PC-3 (cell line): ENCODE measurements at regions not wholly inside any gene's neighbourhood (a gene's known extent, or its start where the extent isn't known, plus 50 kb on each side); places are given as distances from the start of the nearest gene placed in this dataset.

Experiments used
- ATAC-seq: fragments of 200-7000 bp; cut with Tn5 transposase; 2 replicates; pipeline ENCODE4 v1.9.1; 2020; ENCODE audit warnings: mild to moderate bottlenecking, moderate library complexity
- BruUV-seq: library from RNA; stranded (reverse); fragments of 400-500 nt; replicated peaks from 2 replicates; lab custom pipeline; 2021; lab: Mats Ljungman, UMichigan
- CTCF ChIA-PET: fragments of 300-600 bp; sonication (Branson Sonifier 250); formaldehyde crosslinking; loops from one replicate; lab custom pipeline; 2022; ENCODE audit warnings: antibody characterized with exemption; lab: Charles Lee
- POLR2A ChIA-PET: fragments of 300-600 bp; sonication (Branson Sonifier 250); formaldehyde crosslinking; loops from one replicate; lab custom pipeline; 2022; ENCODE audit warnings: antibody characterized with exemption; ENCODE audit not compliant: unreplicated experiment; lab: Charles Lee
- DNase-seq: peaks from one replicate; pipeline ENCODE4 v3.0.0-alpha.2; 2015
- H2AFZ ChIP-seq: fragments of 300-600 bp; sonication (generic); 2 replicates; pipeline ENCODE4 v1.6.0; 2016; ENCODE audit warnings: antibody characterized with exemption, low read length
- H3F3A ChIP-seq: fragments of 300-600 bp; sonication (generic); one replicate; pipeline ENCODE4 v1.6.0; 2017; ENCODE audit warnings: antibody characterized with exemption, low read length, control low read depth, mild to moderate bottlenecking; ENCODE audit not compliant: unreplicated experiment
- H3K27ac ChIP-seq: fragments of 300-600 bp; sonication (generic); 2 replicates; pipeline ENCODE4 v1.5.1; 2016; ENCODE audit warnings: mild to moderate bottlenecking, low read length
- H3K27me3 ChIP-seq: fragments of 300-600 bp; sonication (generic); 2 replicates; pipeline ENCODE4 v1.6.1; 2016; ENCODE audit warnings: low read length, mixed read lengths
- H3K36me3 ChIP-seq: fragments of 300-600 bp; sonication (generic); 2 replicates; pipeline ENCODE4 v1.6.1; 2016; ENCODE audit warnings: low read depth, mixed run types, low read length, mixed read lengths
- H3K4me1 ChIP-seq: fragments of 300-600 bp; sonication (generic); 2 replicates; pipeline ENCODE4 v1.5.1; 2016; ENCODE audit warnings: low read length; ENCODE audit not compliant: insufficient read depth
- H3K4me2 ChIP-seq: fragments of 300-600 bp; sonication (generic); 2 replicates; pipeline ENCODE4 v1.6.0; 2016; ENCODE audit warnings: low read length
- H3K4me3 ChIP-seq: fragments of 300-600 bp; sonication (generic); 2 replicates; pipeline ENCODE4 v1.5.1; 2016; ENCODE audit warnings: mild to moderate bottlenecking, low read length, mixed read lengths
- H3K79me2 ChIP-seq: fragments of 300-600 bp; sonication (generic); 2 replicates; pipeline ENCODE4 v1.6.1; 2017; ENCODE audit warnings: low read length, mixed read lengths
- H3K9ac ChIP-seq: fragments of 300-600 bp; sonication (generic); 2 replicates; pipeline ENCODE4 v1.6.0; 2016; ENCODE audit warnings: mild to moderate bottlenecking, low read length
- H3K9me2 ChIP-seq: fragments of 300-600 bp; sonication (generic); replicated peaks from 2 replicates; pipeline ENCODE4 v1.6.1; 2016; ENCODE audit warnings: mixed run types, low read length, mixed read lengths
- H3K9me3 ChIP-seq: fragments of 300-600 bp; sonication (generic); 2 replicates; pipeline ENCODE4 v1.6.1; 2016; ENCODE audit warnings: low read length, mixed read lengths
- H4K20me1 ChIP-seq: fragments of 300-600 bp; sonication (generic); 2 replicates; pipeline ENCODE4 v1.6.1; 2016; ENCODE audit warnings: low read length, mixed read lengths
- EZH2 ChIP-seq: fragments of 300-600 bp; sonication (generic); IDR thresholded peaks from one replicate; pipeline ENCODE4 v1.6.1; 2017; ENCODE audit warnings: antibody characterized with exemption, mild to moderate bottlenecking, low read length; ENCODE audit not compliant: unreplicated experiment
- EZH2phosphoT487 ChIP-seq: fragments of 300-600 bp; sonication (generic); IDR thresholded peaks from 2 replicates; pipeline ENCODE4 v1.6.1; 2018; ENCODE audit warnings: mild to moderate bottlenecking, antibody characterized with exemption, low read length, borderline replicate concordance
- intact Hi-C: fragments of 100-400 bp; cut with micrococcal nuclease; formaldehyde crosslinking; loops from 2 replicates; pipeline ENCODE4 v1.9.0; 2023
- TF ChIP-seq, protein P1 (sequence below): fragments of 300-600 bp; sonication (generic); conservative IDR thresholded peaks from 2 replicates; pipeline ENCODE4 v1.5.1; 2017; ENCODE audit warnings: antibody characterized with exemption, low read depth, mild to moderate bottlenecking, low read length

DNA sequence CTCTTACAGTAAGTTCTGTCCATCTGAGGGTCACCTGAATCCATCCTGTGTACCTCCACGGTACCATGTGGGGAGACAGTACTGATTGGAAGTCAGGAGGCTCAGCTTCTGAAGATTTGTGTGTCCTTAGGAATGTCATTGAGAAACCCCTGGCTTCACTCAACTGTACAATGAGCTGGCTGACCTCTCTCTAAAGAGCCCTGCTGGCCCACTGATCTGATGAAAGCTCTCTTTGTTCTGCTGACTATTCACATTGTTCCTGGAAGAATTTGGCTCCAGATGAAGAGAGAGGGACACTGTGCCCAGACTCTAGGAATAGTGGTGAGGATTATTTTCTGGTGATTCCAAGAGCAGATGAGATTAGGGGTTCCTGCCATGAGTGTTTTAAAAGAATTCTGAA, 141.2 kb downstream of the LURAP1L start:
- H3K4me2 ChIP-seq: no peak overlapping the region
- no peak overlapping the region for H3K9ac ChIP-seq
- H4K20me1 ChIP-seq: no peaks in the 10 kb centered on the region
- ChIA-PET CTCF (no interaction called here), POLR2A (no interaction called here)
- H3K27me3 ChIP-seq: no peaks in the 10 kb centered on the region
- H3K4me1 ChIP-seq: no peaks in the 10 kb centered on the region
- no peaks in the 10 kb centered on the region for H3F3A ChIP-seq
- H2AFZ ChIP-seq: no peak overlapping the region
- no peak for DNase-seq
- H3K9me3 ChIP-seq: no peaks in the 10 kb centered on the region
- H3K4me3 ChIP-seq: no peak overlapping the region
- no peaks in the 10 kb centered on the region for H3K79me2 ChIP-seq
- H3K9me2 ChIP-seq: no peaks in the 10 kb centered on the region
- TF ChIP-seq EZH2phosphoT487 (no peak), EZH2 (no peak)
- TF ChIP-seq, protein P1, sequence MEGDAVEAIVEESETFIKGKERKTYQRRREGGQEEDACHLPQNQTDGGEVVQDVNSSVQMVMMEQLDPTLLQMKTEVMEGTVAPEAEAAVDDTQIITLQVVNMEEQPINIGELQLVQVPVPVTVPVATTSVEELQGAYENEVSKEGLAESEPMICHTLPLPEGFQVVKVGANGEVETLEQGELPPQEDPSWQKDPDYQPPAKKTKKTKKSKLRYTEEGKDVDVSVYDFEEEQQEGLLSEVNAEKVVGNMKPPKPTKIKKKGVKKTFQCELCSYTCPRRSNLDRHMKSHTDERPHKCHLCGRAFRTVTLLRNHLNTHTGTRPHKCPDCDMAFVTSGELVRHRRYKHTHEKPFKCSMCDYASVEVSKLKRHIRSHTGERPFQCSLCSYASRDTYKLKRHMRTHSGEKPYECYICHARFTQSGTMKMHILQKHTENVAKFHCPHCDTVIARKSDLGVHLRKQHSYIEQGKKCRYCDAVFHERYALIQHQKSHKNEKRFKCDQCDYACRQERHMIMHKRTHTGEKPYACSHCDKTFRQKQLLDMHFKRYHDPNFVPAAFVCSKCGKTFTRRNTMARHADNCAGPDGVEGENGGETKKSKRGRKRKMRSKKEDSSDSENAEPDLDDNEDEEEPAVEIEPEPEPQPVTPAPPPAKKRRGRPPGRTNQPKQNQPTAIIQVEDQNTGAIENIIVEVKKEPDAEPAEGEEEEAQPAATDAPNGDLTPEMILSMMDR: no peak
- ATAC-seq: no peak
- intact Hi-C loops: no loop called here
- H3K27ac ChIP-seq: no peak overlapping the region
- H3K36me3 ChIP-seq: no peaks in the 10 kb centered on the region
- BruUV-seq: no TSS peak

GRCh38 chr9:12920437-12920836, 145.6 kb downstream of the LURAP1L start:
- Histone ChIP-seq H3K79me2 (no peaks in the 10 kb centered on the region), H2AFZ (no peak overlapping the region), H3K4me1 (0 out of 2 replicates have a peak, but pooled peaks cover 4% of the 10 kb centered on the region), H3K4me3 (no peak overlapping the region), H3K9me2 (no peaks in the 10 kb centered on the region), H3K36me3 (no peaks in the 10 kb centered on the region), H3K27me3 (no peaks in the 10 kb centered on the region), H4K20me1 (no peaks in the 10 kb centered on the region), H3K9me3 (no peaks in the 10 kb centered on the region), H3K4me2 (no peak overlapping the region), H3F3A (no peaks in the 10 kb centered on the region), H3K9ac (no peak overlapping the region), H3K27ac (no peak overlapping the region)
- no TSS peak for BruUV-seq
- intact Hi-C loops: no loop called here
- TF ChIP-seq EZH2 (no peak), EZH2phosphoT487 (no peak)
- TF ChIP-seq, protein P1: no peak
- CTCF ChIA-PET: no interaction called here
- no peak for DNase-seq
- no peak for ATAC-seq
- POLR2A ChIA-PET: no interaction called here

- Histone ChIP-seq H3F3A (no peaks in the 10 kb centered on the region), H3K9me2 (no peaks in the 10 kb centered on the region), H3K27ac (no peak overlapping the region), H3K4me2 (no peak overlapping the region), H3K4me3 (no peak overlapping the region), H3K79me2 (no peaks in the 10 kb centered on the region), H3K9me3 (no peaks in the 10 kb centered on the region), H4K20me1 (no peaks in the 10 kb centered on the region), H3K27me3 (no peaks in the 10 kb centered on the region), H3K36me3 (no peaks in the 10 kb centered on the region), H2AFZ (no peak overlapping the region), H3K4me1 (0 out of 2 replicates have a peak, but pooled peaks cover 4% of the 10 kb centered on the region), H3K9ac (no peak overlapping the region)
- ChIA-PET CTCF (no interaction called here), POLR2A (no interaction called here)
- TF ChIP-seq, protein P1: no peak
- TF ChIP-seq EZH2: no peak
- TF ChIP-seq EZH2phosphoT487: no peak
- no TSS peak for BruUV-seq
- DNase-seq (no peak), ATAC-seq (no peak)
- intact Hi-C loops: no loop called here
Observed at GRCh38 chr9:12921621-12922020, 146.8 kb downstream of the LURAP1L start.
